ES-I3 (cell line): ENCODE measurements at regions not wholly inside any gene's neighbourhood (a gene's known extent, or its start where the extent isn't known, plus 50 kb on each side); places are given as distances from the start of the nearest gene placed in this dataset.

Experiments
- H3K36me3 ChIP-seq: 2 replicates; pipeline ENCODE4 v1.6.1; 2013; ENCODE audit warnings: mild to moderate bottlenecking, low read length, control low read depth, moderate library complexity; ENCODE audit not compliant: insufficient read depth
- H3K4me1 ChIP-seq: 2 replicates; pipeline ENCODE4 v1.6.1; 2013; ENCODE audit warnings: mild to moderate bottlenecking, control low read depth, low read length; ENCODE audit not compliant: insufficient read depth
- H3K9ac ChIP-seq: 2 replicates; pipeline ENCODE4 v1.6.1; 2013; ENCODE audit warnings: low read depth, mild to moderate bottlenecking, low read length, moderate library complexity
- H3K9me3 ChIP-seq: 2 replicates; pipeline ENCODE4 v1.6.1; 2013; ENCODE audit warnings: mild to moderate bottlenecking, low read length, moderate library complexity; ENCODE audit not compliant: control insufficient read depth, insufficient read depth

DNA sequence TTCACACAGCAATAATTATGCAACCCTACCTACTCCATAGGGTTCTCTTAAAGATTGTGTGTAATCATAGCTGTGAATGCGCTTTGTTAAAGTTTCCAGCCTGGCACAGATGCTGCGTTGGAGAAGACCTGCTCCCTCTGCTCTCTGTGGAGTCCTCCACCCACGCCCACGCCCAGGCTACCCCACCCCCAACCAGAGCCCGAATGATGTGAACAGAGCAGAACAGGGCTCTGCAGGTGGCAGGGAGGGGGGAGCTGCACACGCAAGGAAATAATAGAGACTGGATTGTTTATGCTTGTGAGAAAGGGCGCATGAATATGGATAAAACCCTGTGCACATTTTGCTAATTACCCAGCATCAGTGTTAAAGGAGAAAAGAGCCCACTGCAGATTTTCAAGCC lies 447.5 kb downstream of the BCL11A start:
- Histone ChIP-seq H3K9ac (no peak overlapping the region), H3K36me3 (no peaks in the 10 kb centered on the region), H3K4me1 (no peaks in the 10 kb centered on the region), H3K9me3 (no peaks in the 10 kb centered on the region)

DNA sequence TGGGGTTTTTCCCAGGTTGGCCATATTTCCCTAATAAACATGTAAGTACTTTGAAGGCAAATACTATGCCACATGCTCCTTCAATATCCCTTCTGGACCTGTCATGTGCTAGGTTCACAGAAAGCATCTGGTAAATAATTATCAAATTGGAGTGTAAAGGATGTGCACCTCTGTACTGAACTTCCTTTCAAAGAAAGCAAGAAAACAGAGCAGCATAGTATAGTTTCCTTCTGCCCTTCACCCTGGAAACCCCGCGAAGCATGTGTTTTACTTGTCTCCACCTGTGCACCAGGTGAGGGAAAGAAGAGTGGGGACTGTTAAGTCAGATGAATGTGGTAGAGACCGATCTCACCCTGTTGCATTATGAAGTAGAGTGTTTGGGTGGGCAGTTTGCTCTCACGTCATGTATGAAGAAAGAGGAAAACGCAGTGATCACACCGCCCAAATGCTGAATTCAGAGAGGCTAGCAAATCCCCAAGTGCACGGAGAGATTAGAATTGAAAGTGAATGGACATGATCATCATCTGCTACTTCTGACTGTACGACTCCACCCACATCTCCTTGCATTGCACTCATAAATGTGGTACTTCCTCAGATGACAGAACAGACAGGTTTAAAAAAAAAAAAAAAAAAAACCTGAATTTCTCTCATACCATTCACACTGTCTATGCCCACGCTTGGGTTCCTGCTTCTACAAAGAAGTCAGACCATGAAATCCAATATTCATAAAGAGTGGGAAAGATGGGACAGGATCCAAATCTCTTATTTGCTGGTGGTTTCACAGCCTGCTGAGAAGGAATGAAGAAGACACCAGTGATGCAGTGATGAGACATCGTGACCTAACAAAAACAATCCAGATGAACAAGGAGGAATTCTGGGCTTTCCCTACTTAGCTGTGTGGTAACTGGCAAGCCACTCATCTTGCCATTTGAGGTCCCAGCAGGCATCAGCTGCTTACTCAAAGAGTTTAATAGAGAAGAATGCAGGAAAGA lies 448.6 kb downstream of the BCL11A start:
- no peak overlapping the region for H3K9ac ChIP-seq
- H3K36me3 ChIP-seq, result no peaks in the 10 kb centered on the region
- H3K9me3 ChIP-seq, result no peaks in the 10 kb centered on the region
- no peaks in the 10 kb centered on the region for H3K4me1 ChIP-seq

DNA sequence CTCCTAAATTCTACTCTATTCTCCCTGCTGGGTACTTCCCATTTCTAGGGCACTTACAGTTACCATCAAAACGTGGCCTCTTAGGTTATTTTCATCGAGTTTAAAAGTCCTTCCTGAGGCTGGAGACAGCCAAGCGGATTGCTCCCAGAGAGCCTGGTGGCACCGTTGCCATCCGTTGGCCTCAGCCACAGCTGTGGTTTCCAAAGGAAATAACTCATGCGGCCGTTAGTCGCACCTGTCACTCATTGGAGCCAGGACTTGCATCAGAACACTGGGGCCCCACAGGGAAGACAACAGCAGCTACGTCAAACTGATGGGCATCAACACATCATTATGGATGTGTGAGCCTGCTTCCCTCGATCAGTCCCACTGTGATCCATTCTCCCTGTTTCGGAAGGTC lies 453.4 kb downstream of the BCL11A start:
- Histone ChIP-seq H3K4me1 (peaks cover 2% of the 10 kb centered on the region; the same call in 1 of the 2 replicates), H3K9ac (no peak overlapping the region), H3K36me3 (no peaks in the 10 kb centered on the region), H3K9me3 (no peaks in the 10 kb centered on the region)

DNA sequence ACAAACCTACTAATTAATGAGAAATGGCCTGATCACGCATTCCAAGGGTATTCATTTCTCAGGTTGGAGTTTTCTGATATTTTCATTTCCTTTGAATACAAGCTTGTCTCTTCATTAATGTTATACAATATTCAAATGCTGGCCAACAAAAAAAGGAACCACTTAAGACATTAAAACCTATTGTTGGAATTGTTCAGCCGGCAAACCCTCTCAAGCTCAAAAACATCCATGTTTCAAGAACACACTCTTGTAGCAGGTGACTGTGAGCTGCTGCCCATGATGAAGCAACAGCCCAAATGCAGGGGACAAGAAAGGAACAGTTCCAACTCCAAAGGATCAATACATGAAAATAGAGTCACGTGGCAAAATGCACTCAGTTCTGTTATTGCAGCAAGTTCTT lies 454.5 kb downstream of the BCL11A start:
- no peaks in the 10 kb centered on the region for H3K36me3 ChIP-seq
- no peak overlapping the region for H3K9ac ChIP-seq
- peaks cover 8% of the 10 kb centered on the region; the same call in 1 of the 2 replicates for H3K4me1 ChIP-seq
- no peaks in the 10 kb centered on the region for H3K9me3 ChIP-seq

DNA sequence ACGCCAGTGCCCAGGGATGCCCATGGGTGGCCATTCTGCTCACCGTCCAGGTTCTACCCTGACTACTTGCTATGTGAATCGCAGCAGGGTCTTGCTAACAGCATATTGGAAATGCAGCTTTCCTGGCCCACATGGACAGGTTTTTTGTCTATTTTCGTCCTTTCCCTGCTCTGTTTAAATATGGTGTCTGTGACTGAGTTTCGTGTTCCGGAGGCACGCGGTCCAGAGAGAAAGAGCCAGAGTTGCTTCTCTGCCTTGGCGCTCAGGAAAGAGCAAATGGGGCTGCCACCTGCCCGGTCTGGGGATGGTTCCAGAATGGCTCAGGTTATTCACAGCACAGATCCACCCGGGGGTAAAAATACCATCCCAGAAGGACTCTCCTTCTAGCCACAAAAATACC lies 456.2 kb downstream of the BCL11A start:
- Histone ChIP-seq H3K4me1 (peaks cover 8% of the 10 kb centered on the region; the same call in 1 of the 2 replicates), H3K9ac (no peak overlapping the region), H3K9me3 (no peaks in the 10 kb centered on the region), H3K36me3 (no peaks in the 10 kb centered on the region)

DNA sequence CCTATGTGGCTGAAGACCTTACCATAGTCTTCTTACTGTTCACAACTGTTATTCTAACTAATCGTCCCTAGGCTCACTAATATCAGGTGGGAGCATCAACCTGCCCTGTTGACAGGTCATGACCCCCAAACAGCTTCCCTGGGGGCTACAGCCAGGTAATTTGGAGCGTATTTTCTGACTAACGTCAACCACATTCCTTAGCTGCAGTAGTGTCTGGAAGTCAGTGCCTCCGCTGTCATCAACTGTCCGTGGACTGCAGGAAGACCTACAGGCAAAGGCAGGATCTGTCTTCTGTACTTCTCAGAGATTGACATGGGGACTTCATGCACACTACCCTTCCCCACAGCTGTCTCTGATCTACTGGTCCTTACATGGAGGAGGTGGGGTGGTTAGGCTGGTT lies 456.9 kb downstream of the BCL11A start:
- no peaks in the 10 kb centered on the region for H3K36me3 ChIP-seq
- H3K9ac ChIP-seq, result no peak overlapping the region
- peaks cover 8% of the 10 kb centered on the region; the same call in 1 of the 2 replicates for H3K4me1 ChIP-seq
- no peaks in the 10 kb centered on the region for H3K9me3 ChIP-seq

DNA sequence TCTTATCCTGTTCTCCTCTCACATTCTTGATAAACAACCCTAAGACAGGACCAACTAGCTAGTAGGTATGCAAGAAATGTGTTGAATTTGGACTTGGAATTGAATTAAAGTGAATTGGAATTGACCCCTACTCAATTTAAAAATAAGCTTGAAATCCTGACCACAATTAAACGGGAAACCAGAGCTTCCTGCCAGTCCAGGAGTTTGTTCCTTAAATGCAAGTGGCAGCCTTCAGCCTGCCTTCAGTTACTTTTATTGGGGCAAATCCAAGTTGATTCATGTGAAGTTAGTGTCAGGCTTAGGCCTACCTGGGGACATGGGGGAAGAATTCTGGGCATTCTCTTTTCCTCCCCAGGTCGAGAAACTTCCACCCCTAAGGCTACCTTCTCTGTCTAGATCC lies 457.6 kb downstream of the BCL11A start:
- Histone ChIP-seq H3K36me3 (no peaks in the 10 kb centered on the region), H3K9me3 (no peaks in the 10 kb centered on the region), H3K4me1 (peaks cover 8% of the 10 kb centered on the region; the same call in 1 of the 2 replicates), H3K9ac (no peak overlapping the region)

DNA sequence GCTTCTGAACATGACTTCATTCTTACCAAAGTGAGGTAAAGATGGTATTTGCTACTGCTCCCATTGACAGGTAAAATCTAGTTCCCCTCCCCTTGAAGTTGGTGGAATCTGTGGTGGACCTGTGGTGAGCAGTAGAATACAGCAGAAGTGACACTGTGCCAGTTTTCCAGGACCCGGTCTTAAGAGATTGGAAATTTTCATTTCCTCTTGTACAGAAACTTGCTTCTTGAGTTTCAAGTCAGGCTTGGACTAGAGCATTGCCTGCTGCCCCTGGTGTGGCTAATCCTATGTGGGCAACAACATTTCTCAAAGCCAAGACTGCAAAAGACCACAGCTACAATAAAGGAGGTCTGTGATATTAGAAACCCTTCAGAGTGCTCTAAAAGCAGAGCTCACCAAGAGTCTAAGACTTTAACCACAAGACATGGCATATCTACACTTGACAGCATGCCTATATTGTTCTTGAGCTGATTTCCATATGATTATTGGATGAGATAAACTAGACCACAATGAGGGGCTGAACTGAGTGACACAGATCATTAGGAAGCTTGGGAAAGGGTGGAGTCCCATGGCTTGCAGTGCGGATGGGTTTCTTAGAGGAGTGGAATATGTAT lies 458.1 kb downstream of the BCL11A start:
- Histone ChIP-seq H3K4me1 (peaks cover 8% of the 10 kb centered on the region; the same call in 1 of the 2 replicates), H3K9me3 (no peaks in the 10 kb centered on the region), H3K9ac (no peak overlapping the region), H3K36me3 (no peaks in the 10 kb centered on the region)

DNA sequence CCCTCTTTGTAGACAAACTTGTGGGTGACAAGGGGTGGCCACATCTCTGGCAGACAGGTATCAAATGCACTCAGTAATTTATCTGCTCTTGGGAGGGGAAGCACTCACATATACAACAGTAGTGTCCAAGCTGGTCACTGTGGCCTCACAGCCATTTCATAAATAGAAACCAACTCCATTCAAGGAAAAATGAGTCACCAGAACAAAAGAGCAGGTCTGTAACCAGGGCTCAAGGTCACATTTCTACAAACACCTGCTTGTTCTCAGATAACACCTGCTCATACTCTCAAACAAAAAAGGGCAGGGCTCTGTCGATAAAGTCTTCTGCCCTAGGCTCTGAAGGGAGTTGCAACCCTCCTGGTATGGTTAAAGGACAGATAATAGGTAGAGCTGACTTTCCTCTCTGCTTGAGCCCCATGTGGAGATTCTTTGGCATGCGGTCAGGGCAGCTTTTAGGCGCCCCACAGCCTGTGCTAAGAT lies 459.0 kb downstream of the BCL11A start:
- no peaks in the 10 kb centered on the region for H3K36me3 ChIP-seq
- peaks cover 8% of the 10 kb centered on the region; the same call in 1 of the 2 replicates for H3K4me1 ChIP-seq
- no peak overlapping the region for H3K9ac ChIP-seq
- no peaks in the 10 kb centered on the region for H3K9me3 ChIP-seq

DNA sequence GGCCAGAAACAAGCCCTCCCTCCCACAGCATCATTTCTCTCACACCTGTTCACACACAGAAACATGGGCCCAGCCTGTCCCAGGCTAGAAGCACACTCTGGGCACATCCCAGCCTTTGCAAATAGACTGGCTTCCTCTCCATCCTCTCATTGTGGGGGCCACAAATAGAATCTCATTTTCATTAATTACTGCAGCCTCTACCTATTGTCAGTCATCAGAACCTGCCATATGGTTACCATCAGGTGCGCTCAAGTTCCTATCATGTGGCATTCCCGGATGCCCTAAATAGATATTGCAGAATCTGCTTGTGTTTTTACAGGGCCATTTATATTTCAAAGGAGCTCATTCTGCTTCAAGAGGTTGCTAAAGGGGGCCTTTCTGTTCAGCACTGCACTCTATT lies 460.7 kb downstream of the BCL11A start:
- Histone ChIP-seq H3K9me3 (no peaks in the 10 kb centered on the region), H3K4me1 (peaks cover 8% of the 10 kb centered on the region; the same call in 1 of the 2 replicates), H3K9ac (no peak overlapping the region), H3K36me3 (no peaks in the 10 kb centered on the region)

DNA sequence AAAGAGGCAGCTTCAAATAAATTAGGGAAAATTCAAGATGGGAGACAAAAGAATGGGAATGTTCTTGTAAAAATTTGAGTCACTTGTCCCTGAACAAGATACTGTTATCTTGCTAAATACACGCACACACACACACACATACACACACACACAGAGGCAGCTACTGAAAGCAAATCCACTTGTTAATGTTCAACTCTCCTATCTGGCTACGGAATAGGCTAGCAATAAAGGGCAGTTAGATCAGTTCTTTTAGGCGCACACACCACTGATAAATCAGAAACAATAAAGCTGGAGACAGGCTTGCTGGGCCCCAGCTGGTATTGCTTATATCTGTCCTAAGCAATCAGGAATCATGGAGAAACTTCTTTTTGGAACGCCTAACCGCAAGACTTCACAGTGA lies 461.6 kb downstream of the BCL11A start:
- Histone ChIP-seq H3K9ac (no peak overlapping the region), H3K4me1 (peaks cover 8% of the 10 kb centered on the region; the same call in 1 of the 2 replicates), H3K36me3 (no peaks in the 10 kb centered on the region), H3K9me3 (no peaks in the 10 kb centered on the region)

DNA sequence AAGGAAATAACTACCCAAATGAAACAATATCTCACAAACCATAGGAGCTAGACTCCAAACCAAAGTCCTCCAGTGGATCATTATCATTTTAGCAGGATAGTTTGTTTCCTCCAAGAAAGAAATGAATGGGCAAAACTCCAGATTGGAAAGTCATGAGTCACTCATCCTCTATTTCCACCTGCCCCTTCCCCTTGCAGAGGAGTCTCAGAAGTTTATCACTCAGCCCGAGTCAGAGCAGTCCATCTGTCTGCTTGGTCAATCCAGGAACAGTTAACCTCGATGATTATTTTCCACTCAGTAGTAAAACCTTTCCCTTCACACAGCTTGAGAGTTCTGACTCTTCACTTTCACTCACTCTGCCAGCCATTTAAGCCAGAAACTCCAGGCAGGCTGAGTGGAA lies 462.2 kb downstream of the BCL11A start:
- Histone ChIP-seq H3K9ac (no peak overlapping the region), H3K4me1 (peaks cover 8% of the 10 kb centered on the region; the same call in 1 of the 2 replicates), H3K9me3 (no peaks in the 10 kb centered on the region), H3K36me3 (no peaks in the 10 kb centered on the region)

DNA sequence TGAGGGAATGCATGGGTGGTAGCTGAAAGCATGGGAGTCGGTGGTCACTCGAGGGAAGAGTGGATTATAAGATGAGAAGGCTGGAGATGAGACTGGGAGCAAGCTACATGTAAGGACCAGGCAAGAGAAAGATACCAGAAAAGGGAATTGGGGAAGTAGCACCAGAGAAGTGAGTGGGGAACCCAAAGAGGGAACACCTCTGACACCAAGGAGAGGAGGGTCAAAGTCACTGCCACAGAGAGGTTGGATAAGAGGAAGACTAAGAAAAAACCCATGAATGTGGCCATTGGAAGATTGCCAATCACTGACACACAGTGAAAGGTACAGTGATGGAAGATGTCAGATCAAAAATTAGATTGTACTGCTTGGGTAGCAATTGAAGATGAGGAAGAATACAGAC lies 473.9 kb downstream of the BCL11A start:
- Histone ChIP-seq H3K9me3 (no peaks in the 10 kb centered on the region), H3K4me1 (peaks cover 2% of the 10 kb centered on the region; the same call in 1 of the 2 replicates), H3K36me3 (no peaks in the 10 kb centered on the region), H3K9ac (no peak overlapping the region)

DNA sequence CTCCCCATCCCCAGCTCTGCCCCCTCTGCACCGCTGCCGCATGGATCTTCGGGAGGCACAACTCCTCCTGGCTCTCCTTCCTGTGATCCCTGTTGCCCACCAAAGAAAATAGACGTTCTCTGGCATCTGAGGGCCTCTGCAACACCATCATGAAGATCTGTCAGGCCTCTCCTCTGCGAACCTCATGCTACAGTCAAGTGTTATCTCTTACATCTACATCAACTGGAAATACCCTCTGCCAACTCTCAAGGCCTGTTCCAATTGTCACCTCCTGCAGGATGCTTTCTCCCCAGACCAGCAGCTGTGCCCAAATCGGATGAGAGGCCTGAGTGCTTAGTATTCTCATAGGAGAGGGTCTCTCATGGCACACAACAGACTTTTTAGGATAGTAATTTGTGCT lies 478.4 kb downstream of the BCL11A start:
- no peaks in the 10 kb centered on the region for H3K4me1 ChIP-seq
- H3K9me3 ChIP-seq, result no peaks in the 10 kb centered on the region
- no peaks in the 10 kb centered on the region for H3K36me3 ChIP-seq

More for the DNA sequence above, 478.4 kb downstream of the BCL11A start:
- H3K9ac ChIP-seq, result no peak overlapping the region
